Fibroblast of mammary gland (primary cell): ENCODE measurements at regions not wholly inside any gene's neighbourhood (a gene's known extent, or its start where the extent isn't known, plus 50 kb on each side); places are given as distances from the start of the nearest gene placed in this dataset.

Experiments used
- DNase-seq: peaks from one replicate; pipeline ENCODE4 v3.0.0-alpha.2; 2010; ENCODE audit warnings: low read depth
- H3K4me3 ChIP-seq: 2 replicates; pipeline ENCODE4 v1.5.1; 2011; ENCODE audit warnings: low read depth, mild to moderate bottlenecking, low read length, moderate library complexity; ENCODE audit not compliant: control insufficient read depth
- CTCF ChIP-seq: conservative IDR thresholded peaks from 2 replicates; pipeline ENCODE4 v1.5.1; 2011; ENCODE audit warnings: low read depth, low read length, inconsistent platforms; ENCODE audit not compliant: control insufficient read depth, insufficient read depth

GRCh38 chr12:86456776-86457175, 200.6 kb upstream of the MGAT4C start:
- H3K4me3 ChIP-seq, result no peak overlapping the region
- no peak for TF ChIP-seq CTCF
- DNase-seq, result no peak

- TF ChIP-seq CTCF, result no peak
- H3K4me3 ChIP-seq, result no peak overlapping the region
- DNase-seq, result no peak
These were observed 200.1 kb upstream of the MGAT4C start for GRCh38 chr12:86456241-86456640.

- no peak for TF ChIP-seq CTCF
- H3K4me3 ChIP-seq, result no peak overlapping the region
- no peak for DNase-seq
These were observed 189.2 kb upstream of the MGAT4C start for GRCh38 chr12:86445356-86445755.

- H3K4me3 ChIP-seq, result no peak overlapping the region
- TF ChIP-seq CTCF, result no peak
- DNase-seq, result no peak
These were observed 178.9 kb upstream of the MGAT4C start for GRCh38 chr12:86435053-86435452.

GRCh38 chr12:86429824-86430223, 173.6 kb upstream of the MGAT4C start:
- no peak for TF ChIP-seq CTCF
- no peak for DNase-seq
- no peak overlapping the region for H3K4me3 ChIP-seq

GRCh38 chr12:86421333-86421732, 165.1 kb upstream of the MGAT4C start:
- no peak for TF ChIP-seq CTCF
- H3K4me3 ChIP-seq, result no peak overlapping the region
- DNase-seq, result no peak

- no peak overlapping the region for H3K4me3 ChIP-seq
- no peak for TF ChIP-seq CTCF
- no peak for DNase-seq
These were observed 158.0 kb upstream of the MGAT4C start for GRCh38 chr12:86414201-86414600.
